WTC11 (cell line): ENCODE measurements at regions not wholly inside any gene's neighbourhood (a gene's known extent, or its start where the extent isn't known, plus 50 kb on each side); places are given as distances from the start of the nearest gene placed in this dataset.

ENCODE experiments used
- ATAC-seq: fragments of 200-7000 bp; cut with Tn5 transposase; 2 replicates; pipeline ENCODE4 v1.10.0; 2021; ENCODE audit warnings: mild to moderate bottlenecking, moderate library complexity
- CTCF ChIA-PET: fragments of 300-600 bp; sonication (Branson Sonifier 250); formaldehyde crosslinking; loops from one replicate; lab custom pipeline; 2021; ENCODE audit warnings: antibody characterized with exemption; lab: Charles Lee
- POLR2A ChIA-PET: fragments of 350-600 bp; sonication (Branson Sonifier 250); formaldehyde crosslinking; loops from one replicate; lab custom pipeline; 2021; ENCODE audit warnings: antibody characterized with exemption; lab: Charles Lee
- DNase-seq: peaks from one replicate; pipeline ENCODE4 v3.0.0; 2021; ENCODE audit warnings: low spot score
- H3K27ac Mint-ChIP-seq: 2 replicates; pipeline ENCODE4 v1.8.0; 2021; ENCODE audit warnings: mixed read lengths
- H3K27me3 Mint-ChIP-seq: 2 replicates; pipeline ENCODE4 v1.8.0; 2021; ENCODE audit warnings: low read depth, mild to moderate bottlenecking, moderate library complexity, mixed read lengths
- H3K36me3 Mint-ChIP-seq: 2 replicates; pipeline ENCODE4 v1.8.0; 2021; ENCODE audit warnings: mixed read lengths
- H3K4me1 Mint-ChIP-seq: 2 replicates; pipeline ENCODE4 v1.8.0; 2022; ENCODE audit warnings: mixed read lengths
- H3K4me3 Mint-ChIP-seq: 2 replicates; pipeline ENCODE4 v1.8.0; 2021; ENCODE audit warnings: mild to moderate bottlenecking, moderate library complexity, mixed read lengths
- H3K9me3 Mint-ChIP-seq: 2 replicates; pipeline ENCODE4 v1.8.0; 2021; ENCODE audit warnings: mixed read lengths
- ELF4 ChIP-seq: sonication (generic); formaldehyde crosslinking; IDR thresholded peaks from 2 replicates; pipeline ENCODE4 v1.8.1; 2022; ENCODE audit warnings: low read depth, mild to moderate bottlenecking, moderate library complexity, missing genetic modification reagents
- FOXP1 ChIP-seq: sonication (generic); formaldehyde crosslinking; IDR thresholded peaks from 2 replicates; pipeline ENCODE4 v1.8.0; 2022; ENCODE audit warnings: missing genetic modification reagents, mild to moderate bottlenecking, moderate library complexity, borderline replicate concordance
- RORB ChIP-seq: fragments of 250-450 bp; sonication (Bioruptor Pico); IDR thresholded peaks from 2 replicates; pipeline ENCODE4 v1.9.0; 2021; ENCODE audit warnings: mild to moderate bottlenecking
- STAT6 ChIP-seq: sonication (generic); formaldehyde crosslinking; conservative IDR thresholded peaks from 2 replicates; pipeline ENCODE4 v1.8.1; 2023; ENCODE audit warnings: mild to moderate bottlenecking, low read depth, missing genetic modification reagents, moderate library complexity
- TCF7 ChIP-seq: sonication (generic); formaldehyde crosslinking; IDR thresholded peaks from 2 replicates; pipeline ENCODE4 v1.8.0; 2022; ENCODE audit warnings: mild to moderate bottlenecking, low read depth, missing genetic modification reagents, moderate library complexity
- ZNF219 ChIP-seq: sonication (generic); formaldehyde crosslinking; IDR thresholded peaks from 2 replicates; pipeline ENCODE4 v1.8.0; 2023; ENCODE audit warnings: missing genetic modification reagents, mild to moderate bottlenecking, borderline replicate concordance
- ZNF232 ChIP-seq: sonication (generic); formaldehyde crosslinking; IDR thresholded peaks from 2 replicates; pipeline ENCODE4 v1.8.0; 2022; ENCODE audit warnings: mild to moderate bottlenecking, missing genetic modification reagents
- TF ChIP-seq, protein P1 (sequence below): sonication (generic); formaldehyde crosslinking; IDR thresholded peaks from 2 replicates; pipeline ENCODE4 v1.8.1; 2022; ENCODE audit warnings: mild to moderate bottlenecking, moderate library complexity, missing genetic modification reagents
- TF ChIP-seq, protein P2 (sequence below): sonication (generic); formaldehyde crosslinking; IDR thresholded peaks from 2 replicates; pipeline ENCODE4 v1.8.0; 2022; ENCODE audit warnings: missing genetic modification reagents
- TF ChIP-seq, protein P3 (sequence below): sonication (generic); formaldehyde crosslinking; IDR thresholded peaks from 2 replicates; pipeline ENCODE4 v1.8.1; 2022; ENCODE audit warnings: mild to moderate bottlenecking, missing genetic modification reagents, moderate library complexity, borderline replicate concordance
- TF ChIP-seq, protein P4 (sequence below): sonication (generic); formaldehyde crosslinking; IDR thresholded peaks from 2 replicates; pipeline ENCODE4 v1.8.1; 2022; ENCODE audit warnings: low read depth, missing genetic modification reagents, borderline replicate concordance
- TF ChIP-seq, protein P5 (sequence below): sonication (generic); formaldehyde crosslinking; IDR thresholded peaks from 2 replicates; pipeline ENCODE4 v1.8.1; 2022; ENCODE audit warnings: low read depth, mild to moderate bottlenecking, moderate library complexity, missing genetic modification reagents, borderline replicate concordance
- TF ChIP-seq, protein P6 (sequence below): fragments of 250-450 bp; sonication (Bioruptor Pico); IDR thresholded peaks from 2 replicates; pipeline ENCODE4 v2.1.2; 2022; ENCODE audit warnings: mild to moderate bottlenecking, moderate library complexity
- TF ChIP-seq, protein P7 (sequence below): sonication (generic); formaldehyde crosslinking; IDR thresholded peaks from 2 replicates; pipeline ENCODE4 v1.8.0; 2022; ENCODE audit warnings: mild to moderate bottlenecking, missing genetic modification reagents

DNA sequence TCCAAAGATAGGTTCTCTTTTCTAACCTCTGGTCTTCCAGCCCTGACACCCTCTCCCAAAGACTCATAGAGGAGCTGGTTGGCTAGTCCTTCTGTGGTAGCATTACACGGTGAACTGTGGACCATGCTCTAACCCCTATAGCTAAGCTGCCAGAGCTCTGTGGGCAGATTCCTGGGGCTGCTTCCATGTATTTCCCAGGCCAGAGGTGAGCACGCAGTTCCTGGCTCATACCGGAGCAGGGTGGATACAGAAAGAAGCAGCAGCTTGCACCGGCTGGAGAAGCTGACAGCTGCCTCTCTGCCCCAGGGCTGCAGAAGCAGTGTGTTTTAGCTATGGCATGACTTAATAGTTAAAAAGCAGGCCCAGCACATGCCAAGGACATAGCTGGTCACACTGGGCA, 84.1 kb upstream of the FOXP4 start:
- ATAC-seq (no peak), DNase-seq (no peak)
- Mint-ChIP-seq H3K4me3 (no peak overlapping the region), H3K27ac (no peak overlapping the region), H3K9me3 (no peaks in the 10 kb centered on the region), H3K4me1 (peaks cover 23% of the 10 kb centered on the region), H3K27me3 (peaks cover 68% of the 10 kb centered on the region), H3K36me3 (no peaks in the 10 kb centered on the region)
- TF ChIP-seq TCF7 (CRISPR knock-in tag) (no peak), STAT6 (no peak), RORB (CRISPR knock-in tag) (no peak), FOXP1 (CRISPR knock-in tag) (no peak), ZNF219 (CRISPR knock-in tag) (no peak), ELF4 (no peak), ZNF232 (no peak)
- TF ChIP-seq, protein P1, sequence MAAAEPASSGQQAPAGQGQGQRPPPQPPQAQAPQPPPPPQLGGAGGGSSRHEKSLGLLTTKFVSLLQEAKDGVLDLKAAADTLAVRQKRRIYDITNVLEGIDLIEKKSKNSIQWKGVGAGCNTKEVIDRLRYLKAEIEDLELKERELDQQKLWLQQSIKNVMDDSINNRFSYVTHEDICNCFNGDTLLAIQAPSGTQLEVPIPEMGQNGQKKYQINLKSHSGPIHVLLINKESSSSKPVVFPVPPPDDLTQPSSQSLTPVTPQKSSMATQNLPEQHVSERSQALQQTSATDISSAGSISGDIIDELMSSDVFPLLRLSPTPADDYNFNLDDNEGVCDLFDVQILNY (CRISPR knock-in tag) = no peak
- TF ChIP-seq, protein P2, sequence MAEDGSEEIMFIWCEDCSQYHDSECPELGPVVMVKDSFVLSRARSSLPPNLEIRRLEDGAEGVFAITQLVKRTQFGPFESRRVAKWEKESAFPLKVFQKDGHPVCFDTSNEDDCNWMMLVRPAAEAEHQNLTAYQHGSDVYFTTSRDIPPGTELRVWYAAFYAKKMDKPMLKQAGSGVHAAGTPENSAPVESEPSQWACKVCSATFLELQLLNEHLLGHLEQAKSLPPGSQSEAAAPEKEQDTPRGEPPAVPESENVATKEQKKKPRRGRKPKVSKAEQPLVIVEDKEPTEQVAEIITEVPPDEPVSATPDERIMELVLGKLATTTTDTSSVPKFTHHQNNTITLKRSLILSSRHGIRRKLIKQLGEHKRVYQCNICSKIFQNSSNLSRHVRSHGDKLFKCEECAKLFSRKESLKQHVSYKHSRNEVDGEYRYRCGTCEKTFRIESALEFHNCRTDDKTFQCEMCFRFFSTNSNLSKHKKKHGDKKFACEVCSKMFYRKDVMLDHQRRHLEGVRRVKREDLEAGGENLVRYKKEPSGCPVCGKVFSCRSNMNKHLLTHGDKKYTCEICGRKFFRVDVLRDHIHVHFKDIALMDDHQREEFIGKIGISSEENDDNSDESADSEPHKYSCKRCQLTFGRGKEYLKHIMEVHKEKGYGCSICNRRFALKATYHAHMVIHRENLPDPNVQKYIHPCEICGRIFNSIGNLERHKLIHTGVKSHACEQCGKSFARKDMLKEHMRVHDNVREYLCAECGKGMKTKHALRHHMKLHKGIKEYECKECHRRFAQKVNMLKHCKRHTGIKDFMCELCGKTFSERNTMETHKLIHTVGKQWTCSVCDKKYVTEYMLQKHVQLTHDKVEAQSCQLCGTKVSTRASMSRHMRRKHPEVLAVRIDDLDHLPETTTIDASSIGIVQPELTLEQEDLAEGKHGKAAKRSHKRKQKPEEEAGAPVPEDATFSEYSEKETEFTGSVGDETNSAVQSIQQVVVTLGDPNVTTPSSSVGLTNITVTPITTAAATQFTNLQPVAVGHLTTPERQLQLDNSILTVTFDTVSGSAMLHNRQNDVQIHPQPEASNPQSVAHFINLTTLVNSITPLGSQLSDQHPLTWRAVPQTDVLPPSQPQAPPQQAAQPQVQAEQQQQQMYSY = no peak
- TF ChIP-seq, protein P3, sequence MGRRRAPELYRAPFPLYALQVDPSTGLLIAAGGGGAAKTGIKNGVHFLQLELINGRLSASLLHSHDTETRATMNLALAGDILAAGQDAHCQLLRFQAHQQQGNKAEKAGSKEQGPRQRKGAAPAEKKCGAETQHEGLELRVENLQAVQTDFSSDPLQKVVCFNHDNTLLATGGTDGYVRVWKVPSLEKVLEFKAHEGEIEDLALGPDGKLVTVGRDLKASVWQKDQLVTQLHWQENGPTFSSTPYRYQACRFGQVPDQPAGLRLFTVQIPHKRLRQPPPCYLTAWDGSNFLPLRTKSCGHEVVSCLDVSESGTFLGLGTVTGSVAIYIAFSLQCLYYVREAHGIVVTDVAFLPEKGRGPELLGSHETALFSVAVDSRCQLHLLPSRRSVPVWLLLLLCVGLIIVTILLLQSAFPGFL = no peak
- TF ChIP-seq, protein P4, sequence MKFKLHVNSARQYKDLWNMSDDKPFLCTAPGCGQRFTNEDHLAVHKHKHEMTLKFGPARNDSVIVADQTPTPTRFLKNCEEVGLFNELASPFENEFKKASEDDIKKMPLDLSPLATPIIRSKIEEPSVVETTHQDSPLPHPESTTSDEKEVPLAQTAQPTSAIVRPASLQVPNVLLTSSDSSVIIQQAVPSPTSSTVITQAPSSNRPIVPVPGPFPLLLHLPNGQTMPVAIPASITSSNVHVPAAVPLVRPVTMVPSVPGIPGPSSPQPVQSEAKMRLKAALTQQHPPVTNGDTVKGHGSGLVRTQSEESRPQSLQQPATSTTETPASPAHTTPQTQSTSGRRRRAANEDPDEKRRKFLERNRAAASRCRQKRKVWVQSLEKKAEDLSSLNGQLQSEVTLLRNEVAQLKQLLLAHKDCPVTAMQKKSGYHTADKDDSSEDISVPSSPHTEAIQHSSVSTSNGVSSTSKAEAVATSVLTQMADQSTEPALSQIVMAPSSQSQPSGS = no peak
- TF ChIP-seq, protein P5, sequence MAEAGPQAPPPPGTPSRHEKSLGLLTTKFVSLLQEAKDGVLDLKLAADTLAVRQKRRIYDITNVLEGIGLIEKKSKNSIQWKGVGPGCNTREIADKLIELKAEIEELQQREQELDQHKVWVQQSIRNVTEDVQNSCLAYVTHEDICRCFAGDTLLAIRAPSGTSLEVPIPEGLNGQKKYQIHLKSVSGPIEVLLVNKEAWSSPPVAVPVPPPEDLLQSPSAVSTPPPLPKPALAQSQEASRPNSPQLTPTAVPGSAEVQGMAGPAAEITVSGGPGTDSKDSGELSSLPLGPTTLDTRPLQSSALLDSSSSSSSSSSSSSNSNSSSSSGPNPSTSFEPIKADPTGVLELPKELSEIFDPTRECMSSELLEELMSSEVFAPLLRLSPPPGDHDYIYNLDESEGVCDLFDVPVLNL = no peak
- TF ChIP-seq, protein P6, sequence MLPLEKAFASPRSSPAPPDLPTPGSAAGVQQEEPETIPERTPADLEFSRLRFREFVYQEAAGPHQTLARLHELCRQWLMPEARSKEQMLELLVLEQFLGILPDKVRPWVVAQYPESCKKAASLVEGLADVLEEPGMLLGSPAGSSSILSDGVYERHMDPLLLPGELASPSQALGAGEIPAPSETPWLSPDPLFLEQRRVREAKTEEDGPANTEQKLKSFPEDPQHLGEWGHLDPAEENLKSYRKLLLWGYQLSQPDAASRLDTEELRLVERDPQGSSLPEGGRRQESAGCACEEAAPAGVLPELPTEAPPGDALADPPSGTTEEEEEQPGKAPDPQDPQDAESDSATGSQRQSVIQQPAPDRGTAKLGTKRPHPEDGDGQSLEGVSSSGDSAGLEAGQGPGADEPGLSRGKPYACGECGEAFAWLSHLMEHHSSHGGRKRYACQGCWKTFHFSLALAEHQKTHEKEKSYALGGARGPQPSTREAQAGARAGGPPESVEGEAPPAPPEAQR = no peak
- TF ChIP-seq, protein P7, sequence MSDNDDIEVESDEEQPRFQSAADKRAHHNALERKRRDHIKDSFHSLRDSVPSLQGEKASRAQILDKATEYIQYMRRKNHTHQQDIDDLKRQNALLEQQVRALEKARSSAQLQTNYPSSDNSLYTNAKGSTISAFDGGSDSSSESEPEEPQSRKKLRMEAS (CRISPR knock-in tag) = no peak
- ChIA-PET POLR2A (interaction anchor here (0.7 kb wide), 1 partner anchor 87 kb away, joined by 6 read pairs; no protein-coding TSS in a partner anchor), CTCF (interaction anchor here (0.7 to 6.6 kb wide), 8 partner anchors 8 to 221 kb away, joined by 3 to 40 read pairs (median 4); no protein-coding TSS in a partner anchor)
